HS-27A (cell line): ENCODE measurements at regions not wholly inside any gene's neighbourhood (a gene's known extent, or its start where the extent isn't known, plus 50 kb on each side); places are given as distances from the start of the nearest gene placed in this dataset.
"Not testable (repeated sequence)": the region's sequence is repeated elsewhere in the genome, so short reads cannot be mapped to it uniquely, and the experiment has no call there.

Source experiments
- DNase-seq: peaks from one replicate; pipeline ENCODE4 v3.0.0-alpha.2; 2012; ENCODE audit warnings: low read depth, missing footprints

DNA sequence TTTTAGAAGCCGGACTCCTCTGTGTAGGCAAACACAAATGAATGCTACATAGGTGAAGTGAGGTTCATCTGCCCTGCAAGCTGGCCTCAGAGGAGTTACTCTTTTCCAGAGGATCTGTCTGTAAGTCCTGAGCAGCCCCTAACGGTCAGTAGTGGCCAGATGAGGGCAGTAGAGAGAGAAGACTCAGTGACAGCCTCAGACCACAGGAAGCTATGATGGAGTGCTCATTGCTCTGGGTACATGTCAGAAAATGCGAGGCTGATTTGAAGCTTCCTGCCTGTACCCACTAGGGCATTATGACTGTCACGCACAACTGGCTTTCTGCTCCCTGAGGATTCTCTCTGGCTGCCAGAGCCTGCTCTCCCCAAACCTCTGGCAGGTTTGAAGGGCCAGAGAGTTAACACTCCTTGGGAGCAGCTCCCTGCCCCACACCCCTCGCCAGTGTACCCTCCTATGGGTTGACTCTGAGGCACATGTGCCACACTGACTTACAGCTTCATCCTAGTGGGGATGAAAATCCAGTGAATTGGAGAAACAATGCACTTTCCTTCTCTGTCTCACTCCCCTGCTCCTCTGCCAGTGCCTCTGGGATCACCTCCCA lies 141.5 kb downstream of the GABRG2 start:
- DNase-seq, result no peak

DNA sequence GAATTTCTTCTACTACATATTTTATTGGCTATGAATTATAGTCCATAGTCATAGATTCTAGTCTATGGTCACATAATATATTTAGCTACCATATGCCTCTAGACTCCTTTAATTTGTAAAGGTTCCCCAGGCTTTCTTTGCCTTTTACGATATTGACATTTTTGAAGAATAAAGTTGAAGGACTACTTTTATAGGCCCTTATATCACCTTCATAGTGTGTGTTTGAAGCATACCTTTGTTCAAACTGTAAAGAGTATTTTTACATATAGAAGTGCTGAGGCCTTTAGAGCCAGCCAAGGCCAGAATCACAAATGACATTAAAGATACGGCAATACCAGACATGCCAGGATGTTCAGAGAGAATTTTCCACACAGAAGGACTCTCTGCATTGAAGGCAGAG lies 147.0 kb downstream of the GABRG2 start:
- no peak for DNase-seq

DNA sequence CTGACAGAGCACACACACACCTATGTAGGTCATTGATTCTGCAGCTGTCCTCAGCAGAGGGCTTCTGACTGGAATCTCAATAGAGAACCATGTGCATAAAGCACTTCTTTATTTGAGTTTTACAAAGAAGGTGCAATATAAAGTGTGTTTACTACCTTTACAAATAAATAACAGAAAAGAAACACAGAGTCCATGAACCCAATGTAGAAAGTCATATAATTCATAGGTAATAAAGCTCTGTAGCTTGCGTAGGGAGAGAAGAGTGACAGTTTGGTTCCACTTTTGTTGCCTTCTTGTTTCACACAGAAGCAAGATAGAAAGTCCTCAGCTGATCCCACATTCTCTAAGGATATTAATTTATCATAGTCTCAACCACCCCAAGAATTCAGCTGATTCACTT lies 149.5 kb downstream of the GABRG2 start:
- DNase-seq, result no peak

DNA sequence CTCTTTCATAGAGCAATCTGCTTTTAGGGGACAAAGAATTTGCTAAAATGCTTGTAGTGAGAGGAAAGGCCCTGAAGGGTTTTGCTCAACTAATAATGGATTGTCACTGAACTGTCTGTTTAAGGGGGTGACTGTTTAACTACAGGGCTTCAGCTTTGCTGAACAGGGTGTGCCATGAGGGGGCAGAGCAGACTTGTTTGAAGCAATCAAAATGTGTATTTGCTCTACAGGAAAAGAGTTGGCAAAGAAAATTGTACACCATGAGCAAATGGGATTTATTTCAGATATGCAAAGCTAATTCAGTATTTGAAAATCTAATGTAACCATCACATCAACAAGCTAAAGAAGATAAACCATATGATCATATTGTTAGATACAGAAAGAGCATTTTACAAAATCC lies 154.3 kb downstream of the GABRG2 start:
- DNase-seq, result no peak

- no peak for DNase-seq
Observed at GRCh38 chr5:162227075-162227474, 159.5 kb downstream of the GABRG2 start.

DNA sequence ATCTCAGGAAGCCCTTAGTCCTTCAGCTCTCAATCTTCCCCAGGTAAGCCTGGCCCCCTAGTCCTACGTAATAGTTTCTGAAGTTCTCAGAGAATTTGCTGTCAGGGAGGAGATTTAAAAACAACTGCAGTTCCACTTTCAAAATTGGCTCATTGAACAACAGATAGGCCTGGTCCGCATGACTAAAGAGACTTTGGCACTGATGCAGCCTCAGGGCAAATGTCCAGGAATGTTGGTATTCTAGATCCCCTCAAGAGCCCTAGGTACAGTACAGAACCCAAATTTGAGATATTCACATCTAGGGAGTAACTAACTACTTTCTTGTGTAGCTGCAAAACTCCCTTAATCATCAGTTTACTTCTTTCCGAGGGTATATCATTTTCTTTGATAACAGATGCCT lies 162.8 kb downstream of the GABRG2 start:
- DNase-seq, result no peak

DNA sequence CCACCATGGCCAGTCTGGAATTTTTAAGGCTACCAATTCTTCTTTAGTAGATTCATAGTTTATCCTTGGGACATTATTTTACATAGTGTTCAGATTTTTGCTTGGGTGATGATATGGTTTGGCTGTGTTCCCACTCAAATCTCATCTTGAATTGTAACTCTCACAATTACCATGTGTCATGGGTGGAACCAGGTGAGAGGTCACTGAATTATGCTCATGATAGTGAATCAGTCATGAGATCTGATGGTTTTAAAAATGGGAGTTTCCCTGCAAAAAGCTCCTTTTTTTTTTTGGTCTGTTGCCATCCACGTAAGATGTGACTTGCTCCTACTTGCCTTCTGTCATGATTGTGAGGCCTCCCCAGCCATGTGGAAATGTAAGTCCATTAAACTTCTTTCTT lies 163.9 kb downstream of the GABRG2 start:
- DNase-seq, result no peak

DNA sequence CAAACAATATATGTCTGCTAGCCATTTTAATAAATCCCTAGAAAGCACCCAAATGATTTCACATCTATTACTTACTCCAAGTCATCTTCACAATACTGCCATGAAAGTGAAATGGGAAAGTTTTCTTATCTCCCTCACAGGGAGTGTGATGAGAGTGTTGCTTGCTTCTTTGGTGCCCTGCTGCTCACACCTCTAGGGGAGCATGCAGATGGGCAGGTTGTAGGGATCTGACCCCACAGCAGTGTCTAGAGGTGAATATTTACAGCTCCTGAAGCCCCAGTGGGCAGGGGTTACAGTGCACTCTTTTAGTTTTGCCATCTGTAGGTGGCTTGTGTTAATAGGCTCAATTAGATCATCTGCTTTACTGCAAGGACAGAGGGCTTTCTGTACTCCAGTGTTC lies 173.2 kb downstream of the GABRG2 start:
- no peak for DNase-seq

DNA sequence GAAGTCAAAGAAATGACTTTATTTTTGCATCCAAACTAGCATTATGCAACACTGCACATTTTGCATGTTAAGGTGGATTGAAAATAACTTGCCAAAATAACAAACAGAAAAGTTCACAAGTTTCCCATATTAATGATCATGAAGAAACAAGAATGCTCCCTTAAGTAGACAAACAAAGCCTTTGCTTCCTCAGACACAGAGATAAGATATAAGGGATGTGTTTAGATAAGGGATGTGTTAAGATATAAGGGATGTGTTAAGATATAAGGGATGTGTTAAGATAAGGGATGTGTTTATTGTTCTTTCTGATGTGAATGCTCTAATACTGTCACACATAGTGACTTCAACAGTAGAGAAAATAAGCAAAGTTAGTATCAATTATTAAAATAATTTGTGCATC lies 174.8 kb downstream of the GABRG2 start:
- no peak for DNase-seq

- no peak for DNase-seq
Observed at GRCh38 chr5:162243651-162244050, 176.1 kb downstream of the GABRG2 start.

DNA sequence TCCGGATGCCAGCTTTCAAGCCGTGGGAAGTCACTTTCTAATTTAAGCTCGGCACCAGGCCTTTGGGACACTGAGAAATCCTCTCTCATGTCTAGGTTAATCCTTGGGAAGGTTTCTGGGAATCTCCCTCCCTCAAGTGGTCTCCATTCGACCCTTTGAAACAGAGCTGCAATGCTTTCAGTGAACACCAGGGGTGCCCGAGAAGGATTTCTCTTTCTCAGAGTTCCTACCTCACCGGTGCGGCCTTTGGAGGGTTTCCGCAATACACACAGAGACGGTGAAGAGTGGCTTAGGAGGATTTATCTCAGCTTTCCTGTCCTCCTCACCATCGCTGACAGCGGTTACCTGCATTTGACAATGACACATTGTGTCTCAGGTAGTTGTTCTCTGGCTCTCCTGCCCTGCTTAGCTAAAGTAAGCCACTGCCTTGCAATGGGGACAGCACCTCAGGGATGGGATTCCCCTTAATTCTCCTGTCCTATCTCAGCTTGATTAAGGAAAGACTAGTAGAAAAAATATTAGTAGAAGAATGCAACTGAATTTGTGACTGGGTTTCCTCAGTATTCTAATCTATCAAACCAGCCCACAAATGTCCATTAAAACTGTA lies 180.6 kb downstream of the GABRG2 start:
- no peak for DNase-seq

DNA sequence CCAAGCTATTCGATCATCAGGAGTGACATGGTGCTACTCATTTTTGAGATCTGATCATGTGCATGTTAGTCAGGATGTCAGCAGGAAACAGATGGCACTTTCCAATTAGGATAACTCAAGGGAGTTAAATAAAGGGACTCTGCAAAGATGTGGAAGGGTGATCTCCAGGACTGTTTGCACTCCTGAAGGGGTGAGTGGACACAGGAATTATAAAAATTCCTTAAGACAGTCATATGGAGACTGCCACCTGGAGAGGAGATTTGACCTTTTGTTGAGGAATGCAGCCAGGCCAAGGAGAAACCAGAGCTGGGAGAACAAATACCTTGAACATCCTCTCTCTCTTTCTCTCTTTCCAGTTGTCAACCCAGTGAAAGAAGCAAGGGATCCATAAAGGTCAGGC lies 189.1 kb downstream of the GABRG2 start:
- DNase-seq, result no peak

DNA sequence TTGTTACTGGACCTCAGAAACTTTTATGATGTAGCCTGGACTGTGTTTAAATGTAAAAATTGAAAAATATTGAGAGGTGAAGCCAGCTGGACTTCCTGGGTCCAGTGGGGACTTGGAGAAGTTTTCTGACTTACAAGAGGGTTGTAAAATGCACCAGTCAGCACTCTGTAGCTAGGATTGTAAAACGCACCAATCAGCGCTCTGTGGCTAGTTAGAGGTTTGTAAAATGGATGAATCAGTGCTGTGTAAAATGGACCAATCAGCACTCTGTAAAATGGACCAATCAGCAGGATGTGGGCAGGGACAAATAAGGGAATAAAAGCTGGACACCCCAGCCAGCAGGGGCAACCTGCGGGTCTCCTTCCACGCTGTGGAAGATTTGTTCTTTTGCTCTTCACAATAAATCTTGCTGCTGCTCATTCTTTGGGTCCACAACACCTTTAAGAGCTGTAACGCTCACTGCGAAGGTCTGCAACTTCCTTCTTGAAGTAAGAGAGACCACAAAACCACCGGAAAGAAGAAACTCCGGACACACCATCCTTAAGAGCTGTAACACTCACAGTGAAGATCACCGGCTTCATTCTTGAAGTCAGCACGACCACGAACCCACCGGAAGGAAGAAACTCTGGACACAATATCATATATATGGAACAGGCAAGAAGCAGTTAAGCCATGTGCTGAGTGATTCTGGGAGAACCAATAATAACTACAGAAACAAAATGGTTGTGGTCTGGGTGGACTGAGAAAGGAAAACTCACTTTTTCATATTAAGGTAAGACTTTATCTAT lies 201.3 kb downstream of the GABRG2 start:
- no peak for DNase-seq

DNA sequence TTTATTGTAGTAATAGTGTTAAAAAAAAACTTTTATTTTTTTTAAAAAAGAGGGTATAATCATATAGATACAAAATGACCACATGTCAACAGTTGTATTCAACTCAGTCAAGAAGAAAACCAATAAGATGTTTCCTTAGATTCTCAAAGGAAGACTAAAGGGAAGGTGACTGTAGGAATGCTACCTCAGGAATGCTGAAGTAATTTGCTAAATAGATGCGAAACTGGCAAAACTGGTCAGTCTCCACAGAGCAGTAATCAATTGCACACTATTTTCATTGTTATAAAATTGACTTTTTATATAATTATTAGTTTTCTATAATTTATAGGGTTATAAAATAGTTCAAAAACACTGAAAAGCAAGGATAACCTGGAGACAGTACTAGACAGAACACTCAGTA lies 204.8 kb downstream of the GABRG2 start:
- no peak for DNase-seq

DNA sequence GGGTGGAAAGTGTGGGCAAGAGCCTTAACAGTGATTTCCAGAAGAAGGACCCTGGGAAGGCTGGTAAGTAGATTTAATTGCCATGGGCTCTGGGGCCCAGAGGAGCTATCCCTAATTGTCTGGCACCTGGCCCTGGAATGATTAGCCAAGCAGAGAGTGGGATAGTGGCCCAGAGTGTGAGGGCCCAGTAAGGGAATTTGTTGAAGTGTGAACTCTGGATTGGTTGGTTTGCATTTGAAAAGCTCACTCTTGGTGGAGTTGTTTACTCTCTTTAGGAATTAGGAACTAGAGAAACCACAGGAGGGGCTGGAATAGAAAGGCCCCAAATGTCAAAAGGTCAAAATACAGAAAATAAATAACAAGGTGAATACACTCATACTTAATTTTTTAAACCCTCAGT lies 207.1 kb downstream of the GABRG2 start:
- no peak for DNase-seq

DNA sequence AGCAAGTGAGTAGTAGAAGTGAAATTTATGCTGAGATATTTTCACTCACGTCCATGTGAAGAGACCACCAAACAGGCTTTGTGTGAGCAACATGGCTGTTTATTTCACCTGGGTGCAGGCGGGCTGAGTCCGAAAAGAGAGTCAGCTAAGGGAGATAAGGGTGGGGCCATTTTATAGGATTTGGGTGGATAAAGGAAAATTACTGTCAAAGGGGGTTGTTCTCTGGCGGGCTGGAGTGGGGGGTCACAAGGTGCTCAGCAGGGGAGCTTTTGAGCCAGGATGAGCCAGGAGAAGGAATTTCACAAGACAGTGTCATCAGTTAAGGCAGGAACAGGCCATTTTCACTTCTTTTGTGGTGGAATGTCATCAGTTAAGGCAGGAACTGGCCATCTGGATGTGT lies 207.8 kb downstream of the GABRG2 start:
- DNase-seq, result not testable (repeated sequence)

GRCh38 chr5:162282191-162282590 lies 214.6 kb downstream of the GABRG2 start:
- no peak for DNase-seq

DNA sequence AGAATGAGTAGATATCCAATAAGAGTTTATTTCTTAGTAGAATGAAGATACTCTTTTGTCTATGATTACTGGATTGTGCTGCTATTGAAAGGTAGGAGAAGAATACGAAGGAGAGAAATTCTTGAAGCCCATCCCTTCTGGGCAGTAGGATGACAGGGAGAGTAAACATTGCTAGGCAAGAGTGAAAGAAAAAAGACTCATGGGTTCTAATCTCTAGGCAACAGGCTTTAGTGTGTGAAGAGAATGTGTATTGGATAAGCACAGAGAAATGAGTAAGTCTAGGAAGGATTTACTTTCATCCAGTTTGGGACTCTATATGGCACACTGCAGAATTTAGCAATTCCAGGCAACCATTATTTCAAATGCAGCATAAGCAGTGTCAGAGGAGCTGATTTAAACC lies 216.0 kb downstream of the GABRG2 start:
- no peak for DNase-seq

DNA sequence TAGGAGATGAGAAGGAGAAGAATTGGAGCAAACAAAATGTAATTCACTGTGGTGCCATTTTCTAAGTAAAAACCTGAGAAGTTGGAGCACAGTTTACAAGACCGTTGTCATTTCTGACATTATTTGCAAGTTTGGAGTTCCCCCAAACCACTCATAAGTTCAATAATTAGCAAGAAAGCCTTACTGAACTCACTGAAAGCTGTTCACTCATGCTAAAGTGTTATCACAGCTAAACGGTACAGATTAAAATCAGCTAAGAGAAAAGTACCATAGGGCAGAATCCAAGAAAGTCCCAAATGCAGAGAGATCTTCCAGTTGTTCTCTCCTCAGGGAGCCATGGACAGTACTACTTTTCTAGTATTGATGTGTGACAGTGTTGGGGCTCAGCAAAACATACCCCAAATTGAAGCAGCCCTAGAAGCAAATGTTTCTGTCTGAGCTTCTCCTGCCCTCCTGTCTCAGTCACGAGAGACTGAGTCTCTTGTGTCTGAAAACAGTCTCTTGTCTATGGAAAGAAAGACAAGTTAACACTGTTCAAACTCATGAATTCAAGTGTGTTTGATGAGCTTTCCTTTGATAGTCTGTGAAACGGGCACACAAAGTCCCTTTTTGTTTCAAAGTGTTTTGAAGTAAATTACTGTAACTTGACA lies 221.2 kb downstream of the GABRG2 start:
- DNase-seq, result no peak

DNA sequence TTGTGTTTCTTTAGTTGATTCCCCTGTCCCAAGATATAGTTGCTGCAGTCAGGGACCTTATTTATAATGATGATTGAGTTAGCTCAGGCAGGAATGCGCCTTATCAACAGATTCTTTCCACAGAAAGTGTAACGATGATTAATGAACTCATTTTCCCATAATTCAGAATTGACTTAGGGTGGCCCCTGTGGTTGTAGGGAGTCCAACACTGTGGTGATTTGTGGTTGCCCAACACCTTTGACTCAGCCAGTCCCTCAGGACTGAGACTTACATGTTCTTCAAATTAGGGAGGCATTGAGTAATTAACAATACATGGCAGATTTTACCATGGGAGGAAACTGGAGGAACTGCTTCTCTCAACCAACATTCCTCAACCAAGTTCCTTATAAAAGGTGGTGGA lies 221.9 kb downstream of the GABRG2 start:
- no peak for DNase-seq

GRCh38 chr5:162299793-162300192 lies 232.2 kb downstream of the GABRG2 start:
- no peak for DNase-seq

DNA sequence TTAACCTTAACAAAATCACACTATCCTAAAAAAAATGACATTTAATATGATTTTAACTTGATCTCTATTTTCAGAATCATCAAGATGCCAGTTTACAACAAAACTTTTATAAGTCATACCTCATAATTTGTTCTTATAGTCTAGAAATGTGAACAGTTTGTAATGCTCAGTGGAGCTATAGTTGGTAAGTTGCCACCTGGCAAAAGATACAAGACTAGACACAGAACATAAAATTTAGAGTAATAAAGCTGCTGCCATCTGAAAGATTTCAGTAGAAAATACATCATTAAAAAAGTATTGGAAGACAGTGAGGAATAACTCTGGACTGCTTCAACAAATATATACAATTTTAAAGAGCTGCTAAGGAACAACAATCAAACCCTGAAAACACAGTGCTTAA lies 233.8 kb downstream of the GABRG2 start:
- no peak for DNase-seq

DNA sequence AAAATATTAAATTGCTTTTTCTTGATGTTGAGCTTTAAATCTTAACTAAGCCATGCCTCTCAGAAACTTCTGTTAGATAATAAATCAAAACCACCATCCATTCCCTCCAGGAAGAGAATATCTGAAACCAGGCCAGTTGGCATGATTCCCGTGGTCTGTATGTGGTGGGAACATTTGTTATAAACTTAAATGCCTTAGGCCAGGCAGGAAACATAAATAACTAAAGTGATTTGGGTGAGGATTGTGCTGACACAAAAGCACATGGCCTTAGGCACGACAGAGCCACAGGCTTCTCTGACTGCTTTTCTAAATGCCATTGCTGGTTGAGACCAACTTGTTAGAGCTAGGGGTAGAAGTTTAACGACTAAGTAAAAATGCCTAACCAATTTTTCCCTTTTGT lies 255.9 kb downstream of the GABRG2 start:
- DNase-seq, result no peak
